Chondrocyte (in vitro differentiated cells): ENCODE measurements at regions not wholly inside any gene's neighbourhood (a gene's known extent, or its start where the extent isn't known, plus 50 kb on each side); places are given as distances from the start of the nearest gene placed in this dataset.

Experiments
- DNase-seq: peaks from one replicate; pipeline ENCODE4 v3.0.0; 2021; ENCODE audit warnings: mixed read lengths, low spot score
- H3K27ac Mint-ChIP-seq: one replicate; pipeline ENCODE4 v1.8.0; 2021; ENCODE audit warnings: mild to moderate bottlenecking, moderate library complexity, mixed read lengths; ENCODE audit not compliant: unreplicated experiment
- H3K27me3 Mint-ChIP-seq: 2 replicates; pipeline ENCODE4 v1.8.0; 2021; ENCODE audit warnings: low read depth, mixed read lengths
- H3K36me3 Mint-ChIP-seq: 2 replicates; pipeline ENCODE4 v1.8.0; 2021; ENCODE audit warnings: low read depth, mixed read lengths
- H3K4me1 Mint-ChIP-seq: 2 replicates; pipeline ENCODE4 v1.8.0; 2021; ENCODE audit warnings: low read depth, mild to moderate bottlenecking, mixed read lengths
- H3K4me3 Mint-ChIP-seq: one replicate; pipeline ENCODE4 v1.8.0; 2021; ENCODE audit warnings: mild to moderate bottlenecking, moderate library complexity, mixed read lengths; ENCODE audit not compliant: unreplicated experiment
- H3K9me3 Mint-ChIP-seq: 2 replicates; pipeline ENCODE4 v1.8.0; 2021; ENCODE audit warnings: low read depth, mixed read lengths
- TF ChIP-seq, protein P1 (sequence below): fragments of 200-600 bp; sonication (generic); IDR thresholded peaks from 2 replicates; pipeline ENCODE4 v1.5.0; 2021; ENCODE audit warnings: antibody characterized with exemption, mild to moderate bottlenecking, moderate library complexity

DNA sequence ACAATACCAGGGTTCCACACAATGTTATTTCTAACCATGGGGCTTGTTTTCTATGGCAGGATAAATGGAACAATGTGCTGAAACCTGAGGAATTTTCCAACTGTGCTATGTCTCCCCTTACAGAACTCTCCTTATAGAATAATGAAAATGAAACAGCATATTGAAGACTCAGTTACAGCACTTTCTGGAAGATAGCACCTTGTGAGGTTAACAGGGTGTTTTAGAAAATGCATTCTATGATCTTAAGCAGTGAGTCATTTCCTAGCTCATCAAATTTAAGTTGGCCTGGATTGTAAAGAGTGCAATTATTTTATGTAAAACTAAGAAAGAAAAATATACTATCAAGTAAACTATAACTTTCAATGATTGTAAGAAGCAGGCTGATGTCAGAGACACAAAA lies 60.1 kb upstream of the CNTN1 start:
- Mint-ChIP-seq H3K9me3 (no peaks in the 10 kb centered on the region), H3K36me3 (no peaks in the 10 kb centered on the region), H3K27me3 (peaks cover 4% of the 10 kb centered on the region), H3K4me3 (no peak overlapping the region), H3K4me1 (peaks cover 32% of the 10 kb centered on the region), H3K27ac (no peak overlapping the region)
- TF ChIP-seq, protein P1, sequence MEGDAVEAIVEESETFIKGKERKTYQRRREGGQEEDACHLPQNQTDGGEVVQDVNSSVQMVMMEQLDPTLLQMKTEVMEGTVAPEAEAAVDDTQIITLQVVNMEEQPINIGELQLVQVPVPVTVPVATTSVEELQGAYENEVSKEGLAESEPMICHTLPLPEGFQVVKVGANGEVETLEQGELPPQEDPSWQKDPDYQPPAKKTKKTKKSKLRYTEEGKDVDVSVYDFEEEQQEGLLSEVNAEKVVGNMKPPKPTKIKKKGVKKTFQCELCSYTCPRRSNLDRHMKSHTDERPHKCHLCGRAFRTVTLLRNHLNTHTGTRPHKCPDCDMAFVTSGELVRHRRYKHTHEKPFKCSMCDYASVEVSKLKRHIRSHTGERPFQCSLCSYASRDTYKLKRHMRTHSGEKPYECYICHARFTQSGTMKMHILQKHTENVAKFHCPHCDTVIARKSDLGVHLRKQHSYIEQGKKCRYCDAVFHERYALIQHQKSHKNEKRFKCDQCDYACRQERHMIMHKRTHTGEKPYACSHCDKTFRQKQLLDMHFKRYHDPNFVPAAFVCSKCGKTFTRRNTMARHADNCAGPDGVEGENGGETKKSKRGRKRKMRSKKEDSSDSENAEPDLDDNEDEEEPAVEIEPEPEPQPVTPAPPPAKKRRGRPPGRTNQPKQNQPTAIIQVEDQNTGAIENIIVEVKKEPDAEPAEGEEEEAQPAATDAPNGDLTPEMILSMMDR = no peak
- DNase-seq = no peak

DNA sequence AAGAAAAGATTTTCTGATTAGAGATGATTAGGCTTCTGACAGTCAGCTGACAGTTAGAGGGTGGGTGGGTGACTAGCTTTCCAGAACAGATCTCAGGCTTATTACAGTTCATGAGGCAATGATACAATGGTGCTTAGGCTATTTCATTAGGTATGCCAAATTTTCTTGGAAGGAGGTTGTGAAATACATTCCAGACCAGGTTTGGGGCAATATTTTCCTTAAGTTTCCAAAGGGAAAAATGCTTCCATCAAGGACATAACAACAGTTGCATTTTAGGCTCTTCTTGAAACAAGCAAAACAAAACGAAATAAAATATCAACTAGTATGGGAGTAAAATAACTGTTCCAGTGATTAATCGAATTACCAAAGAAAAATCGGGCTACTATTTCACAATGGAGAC lies 59.3 kb upstream of the CNTN1 start:
- TF ChIP-seq, protein P1 = no peak
- Mint-ChIP-seq H3K9me3 (no peaks in the 10 kb centered on the region), H3K27me3 (peaks cover 4% of the 10 kb centered on the region), H3K4me1 (peaks cover 32% of the 10 kb centered on the region), H3K36me3 (no peaks in the 10 kb centered on the region), H3K27ac (no peak overlapping the region), H3K4me3 (no peak overlapping the region)
- DNase-seq = no peak

DNA sequence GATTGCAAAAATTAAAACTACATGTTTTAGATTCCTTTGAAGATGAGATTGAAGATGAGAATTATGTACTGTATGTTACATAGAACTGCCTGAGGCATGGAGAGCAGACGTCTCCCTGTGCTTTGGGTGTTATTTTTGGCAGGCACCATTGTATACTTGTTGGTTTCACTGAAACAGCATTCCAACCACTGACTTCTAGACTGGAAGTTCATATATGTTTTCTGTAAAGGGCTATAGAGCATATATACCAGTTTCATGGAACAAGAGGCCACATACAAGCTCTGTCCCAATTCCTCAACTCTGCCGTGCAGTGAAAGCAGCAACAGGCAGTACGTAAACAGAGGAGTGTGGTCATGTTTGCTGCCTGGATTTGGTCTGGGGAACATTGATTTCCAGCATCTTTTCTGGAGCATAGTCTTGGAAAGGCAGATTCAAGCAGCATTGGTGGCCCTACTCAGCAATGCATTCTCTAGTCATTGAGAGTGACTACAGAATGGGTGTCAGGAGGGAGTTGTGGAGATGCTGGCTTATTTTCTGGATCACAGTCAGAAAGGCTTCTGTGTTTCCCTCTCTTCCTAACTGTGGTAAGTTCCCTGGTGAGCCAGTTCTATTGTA lies 57.6 kb upstream of the CNTN1 start:
- Mint-ChIP-seq H3K4me3 (no peak overlapping the region), H3K4me1 (peaks cover 32% of the 10 kb centered on the region), H3K27ac (no peak overlapping the region), H3K9me3 (peaks cover 4% of the 10 kb centered on the region), H3K27me3 (no peaks in the 10 kb centered on the region), H3K36me3 (peaks cover 2% of the 10 kb centered on the region)
- TF ChIP-seq, protein P1 = no peak
- DNase-seq = no peak

DNA sequence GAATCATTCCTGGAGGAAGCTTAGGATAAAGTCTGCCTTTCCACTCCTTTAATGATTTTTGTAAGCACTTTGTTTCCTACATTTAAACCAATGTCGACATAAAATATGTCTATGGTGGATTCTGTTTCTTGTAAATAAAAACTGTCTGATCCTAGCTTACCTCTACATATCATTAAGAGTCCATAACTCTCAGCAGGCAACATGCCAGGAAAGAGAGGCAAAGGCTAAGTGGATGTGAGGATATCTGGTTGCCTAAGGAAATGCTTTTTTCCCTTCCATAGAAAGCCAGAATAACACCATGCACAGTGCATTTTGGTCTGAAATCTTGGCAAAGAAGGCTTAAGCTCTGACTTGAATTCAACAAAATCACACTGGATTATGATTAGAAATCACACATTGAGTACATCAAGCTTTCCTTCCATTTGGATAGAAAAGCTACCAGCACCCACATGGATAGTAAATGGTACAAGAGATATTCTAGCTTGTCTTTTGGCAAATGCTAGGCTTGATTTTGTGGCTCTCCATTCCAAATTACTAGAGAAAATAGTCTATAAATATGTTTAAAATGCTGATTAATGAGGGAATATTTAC lies 57.0 kb upstream of the CNTN1 start:
- TF ChIP-seq, protein P1 = no peak
- no peak overlapping the region for H3K27ac Mint-ChIP-seq
- no peaks in the 10 kb centered on the region for H3K27me3 Mint-ChIP-seq
- H3K36me3 Mint-ChIP-seq = peaks cover 2% of the 10 kb centered on the region
- no peak for DNase-seq
- H3K9me3 Mint-ChIP-seq = peaks cover 8% of the 10 kb centered on the region
- no peak overlapping the region for H3K4me3 Mint-ChIP-seq
- peaks cover 32% of the 10 kb centered on the region for H3K4me1 Mint-ChIP-seq
